GM12878 (cell line): ENCODE measurements at regions not wholly inside any gene's neighbourhood (a gene's known extent, or its start where the extent isn't known, plus 50 kb on each side); places are given as distances from the start of the nearest gene placed in this dataset.

Experiments
- NR2C2 ChIP-seq: IDR thresholded peaks from 2 replicates; pipeline ENCODE4 v1.6.1; 2011; ENCODE audit warnings: borderline replicate concordance, low read depth; ENCODE audit not compliant: control insufficient read depth, insufficient read length
- POLR2AphosphoS5 ChIP-seq: IDR thresholded peaks from 2 replicates; pipeline ENCODE4 v1.6.1; 2011; ENCODE audit warnings: mild to moderate bottlenecking, low read length, inconsistent platforms
- TAF1 ChIP-seq: IDR thresholded peaks from 2 replicates; pipeline ENCODE4 v1.6.1; 2011; ENCODE audit warnings: mild to moderate bottlenecking, low read depth, low read length, borderline replicate concordance
- TF ChIP-seq, protein P1 (sequence below), 3 experiments: IDR thresholded peaks in 2 of 3; conservative IDR thresholded peaks in 1 of 3; 2 replicates each; pipeline ENCODE4 v1.5.1; 2011; ENCODE audit warnings: low read depth in 3 of 3, low read length in 3 of 3, mild to moderate bottlenecking in 3 of 3, control low read depth in 2 of 3, moderate library complexity in 2 of 3, inconsistent platforms in 1 of 3, mixed read lengths in 1 of 3; ENCODE audit not compliant: control insufficient read depth in 2 of 3, insufficient read depth in 1 of 3; ENCODE audit errors: extremely low read depth in 1 of 3
- TF ChIP-seq, protein P2 (sequence below): fragments of 450-650 bp; IDR thresholded peaks from 2 replicates; pipeline ENCODE4 v1.6.1; 2014; ENCODE audit warnings: mild to moderate bottlenecking

DNA sequence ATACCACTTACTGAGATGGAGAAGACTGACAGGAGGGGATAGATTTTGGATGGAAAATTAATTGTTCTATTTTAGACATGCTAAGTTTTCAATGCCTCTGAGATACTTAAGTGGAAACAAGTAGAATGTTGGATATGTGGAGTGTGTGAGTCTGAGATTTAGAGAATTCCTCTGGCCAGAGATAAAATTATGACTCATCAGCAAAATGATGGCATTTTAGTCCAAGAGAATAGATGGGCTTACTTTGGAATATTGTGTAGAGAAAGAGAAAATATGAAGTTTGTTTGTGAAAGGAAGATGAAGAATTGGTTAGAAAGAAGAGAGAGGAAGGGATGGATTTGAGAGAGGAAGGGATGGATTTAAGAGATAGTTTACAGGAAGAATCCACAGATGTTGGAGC, 108.6 kb upstream of the PPP1R2C start:
- TF ChIP-seq TAF1 (no peak), POLR2AphosphoS5 (no peak), NR2C2 (no peak)
- TF ChIP-seq, protein P1, sequence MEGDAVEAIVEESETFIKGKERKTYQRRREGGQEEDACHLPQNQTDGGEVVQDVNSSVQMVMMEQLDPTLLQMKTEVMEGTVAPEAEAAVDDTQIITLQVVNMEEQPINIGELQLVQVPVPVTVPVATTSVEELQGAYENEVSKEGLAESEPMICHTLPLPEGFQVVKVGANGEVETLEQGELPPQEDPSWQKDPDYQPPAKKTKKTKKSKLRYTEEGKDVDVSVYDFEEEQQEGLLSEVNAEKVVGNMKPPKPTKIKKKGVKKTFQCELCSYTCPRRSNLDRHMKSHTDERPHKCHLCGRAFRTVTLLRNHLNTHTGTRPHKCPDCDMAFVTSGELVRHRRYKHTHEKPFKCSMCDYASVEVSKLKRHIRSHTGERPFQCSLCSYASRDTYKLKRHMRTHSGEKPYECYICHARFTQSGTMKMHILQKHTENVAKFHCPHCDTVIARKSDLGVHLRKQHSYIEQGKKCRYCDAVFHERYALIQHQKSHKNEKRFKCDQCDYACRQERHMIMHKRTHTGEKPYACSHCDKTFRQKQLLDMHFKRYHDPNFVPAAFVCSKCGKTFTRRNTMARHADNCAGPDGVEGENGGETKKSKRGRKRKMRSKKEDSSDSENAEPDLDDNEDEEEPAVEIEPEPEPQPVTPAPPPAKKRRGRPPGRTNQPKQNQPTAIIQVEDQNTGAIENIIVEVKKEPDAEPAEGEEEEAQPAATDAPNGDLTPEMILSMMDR (IDR thresholded peaks at IDR 0.05 in 2 of 3, conservative IDR thresholded peaks at IDR 0.05 in 1 of 3; ENCODE audit: control insufficient read depth in 2 of 3, extremely low read depth in 1 of 3, insufficient read depth in 1 of 3, low read depth in 3 of 3, low read length in 3 of 3), result no peak
- TF ChIP-seq, protein P2, sequence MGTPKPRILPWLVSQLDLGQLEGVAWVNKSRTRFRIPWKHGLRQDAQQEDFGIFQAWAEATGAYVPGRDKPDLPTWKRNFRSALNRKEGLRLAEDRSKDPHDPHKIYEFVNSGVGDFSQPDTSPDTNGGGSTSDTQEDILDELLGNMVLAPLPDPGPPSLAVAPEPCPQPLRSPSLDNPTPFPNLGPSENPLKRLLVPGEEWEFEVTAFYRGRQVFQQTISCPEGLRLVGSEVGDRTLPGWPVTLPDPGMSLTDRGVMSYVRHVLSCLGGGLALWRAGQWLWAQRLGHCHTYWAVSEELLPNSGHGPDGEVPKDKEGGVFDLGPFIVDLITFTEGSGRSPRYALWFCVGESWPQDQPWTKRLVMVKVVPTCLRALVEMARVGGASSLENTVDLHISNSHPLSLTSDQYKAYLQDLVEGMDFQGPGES, result no peak
